Liver (tissue), 8 donors: ENCODE measurements at regions not wholly inside any gene's neighbourhood (a gene's known extent, or its start where the extent isn't known, plus 50 kb on each side); places are given as distances from the start of the nearest gene placed in this dataset.

Experiments
- DNase-seq: peaks from one replicate; pipeline ENCODE4 v3.0.0-alpha.2; 2017; ENCODE audit warnings: low spot score
- H3K27ac ChIP-seq, 2 donors: one replicate each; pipeline ENCODE4 v1.7.0; 2013; ENCODE audit warnings: inconsistent platforms in 2 of 2, low read length in 2 of 2, control low read depth in 1 of 2, low read depth in 1 of 2, mild to moderate bottlenecking in 1 of 2
- H3K27me3 ChIP-seq, 4 donors: one replicate each; pipeline versions ENCODE4 v1.6.1 to v1.7.0; 2013; ENCODE audit warnings: low read length in 3 of 4, inconsistent platforms in 1 of 4, mild to moderate bottlenecking in 1 of 4, moderate library complexity in 1 of 4; ENCODE audit not compliant: control insufficient read depth in 4 of 4, insufficient read depth in 4 of 4
- H3K36me3 ChIP-seq, 4 donors: one replicate each; pipeline versions ENCODE4 v1.6.1 to v1.7.0; 2013; ENCODE audit warnings: low read length in 3 of 4, mild to moderate bottlenecking in 3 of 4, low read depth in 1 of 4, moderate library complexity in 1 of 4; ENCODE audit not compliant: control insufficient read depth in 4 of 4, insufficient read depth in 3 of 4
- H3K4me1 ChIP-seq, 4 donors: one replicate each; pipeline versions ENCODE4 v1.6.1 to v1.7.0; 2013; ENCODE audit warnings: low read length in 3 of 4, mild to moderate bottlenecking in 3 of 4, moderate library complexity in 1 of 4; ENCODE audit not compliant: control insufficient read depth in 4 of 4, insufficient read depth in 4 of 4
- H3K4me3 ChIP-seq, 3 donors: one replicate each; pipeline versions ENCODE4 v1.6.1 to v1.7.0; 2013; ENCODE audit warnings: low read length in 3 of 3, control low read depth in 1 of 3, low read depth in 1 of 3, mild to moderate bottlenecking in 1 of 3
- H3K9ac ChIP-seq, 2 donors: one replicate each; pipeline ENCODE4 v1.7.0; 2013; ENCODE audit warnings: low read length in 2 of 2, mild to moderate bottlenecking in 2 of 2, moderate library complexity in 2 of 2, control low read depth in 1 of 2, low read depth in 1 of 2
- H3K9me3 ChIP-seq, 4 donors: one replicate each; pipeline versions ENCODE4 v1.6.1 to v1.7.0; 2013; ENCODE audit warnings: low read length in 3 of 4; ENCODE audit not compliant: control insufficient read depth in 4 of 4
- ATF3 ChIP-seq: IDR thresholded peaks from 2 replicates; pipeline ENCODE4 v1.6.1; 2016; ENCODE audit warnings: antibody characterized with exemption
- CTCF ChIP-seq: fragments of 150-350 bp; IDR thresholded peaks from 2 replicates; pipeline ENCODE4 v1.5.1; 2017; ENCODE audit warnings: improper control_type of control experiment, low read depth, low read length; ENCODE audit not compliant: missing input control
- FOXA1 ChIP-seq: IDR thresholded peaks from 2 replicates; pipeline ENCODE4 v1.6.1; 2016; ENCODE audit warnings: antibody characterized with exemption
- FOXA2 ChIP-seq: IDR thresholded peaks from 2 replicates; pipeline ENCODE4 v1.6.1; 2016; ENCODE audit warnings: antibody characterized with exemption
- GABPA ChIP-seq, 2 donors: IDR thresholded peaks in 1 of 2; conservative IDR thresholded peaks in 1 of 2; 2 replicates each; pipeline ENCODE4 v1.6.1; 2016; ENCODE audit warnings: antibody characterized with exemption in 2 of 2, mild to moderate bottlenecking in 1 of 2, moderate library complexity in 1 of 2
- HNF4A ChIP-seq, 2 donors: conservative IDR thresholded peaks; 2 replicates each; pipeline ENCODE4 v1.6.1; 2016; ENCODE audit warnings: antibody characterized with exemption in 2 of 2, mild to moderate bottlenecking in 2 of 2
- HNF4G ChIP-seq: IDR thresholded peaks from 2 replicates; pipeline ENCODE4 v1.6.1; 2016; ENCODE audit warnings: antibody characterized with exemption
- JUND ChIP-seq, 2 donors: IDR thresholded peaks; 2 replicates each; pipeline ENCODE4 v1.6.1; 2016; ENCODE audit warnings: antibody characterized with exemption in 2 of 2
- MAX ChIP-seq: IDR thresholded peaks from 2 replicates; pipeline ENCODE4 v1.6.1; 2016; ENCODE audit warnings: antibody characterized with exemption
- NR2F2 ChIP-seq: IDR thresholded peaks from 2 replicates; pipeline ENCODE4 v1.6.1; 2016; ENCODE audit warnings: antibody characterized with exemption
- RAD21 ChIP-seq, 2 donors: IDR thresholded peaks; 2 replicates each; pipeline ENCODE4 v1.6.1; 2016; ENCODE audit warnings: antibody characterized with exemption in 2 of 2, mild to moderate bottlenecking in 2 of 2
- REST ChIP-seq: IDR thresholded peaks from 2 replicates; pipeline ENCODE4 v1.6.1; 2016; ENCODE audit warnings: antibody characterized with exemption, mild to moderate bottlenecking
- RXRA ChIP-seq, 2 donors: IDR thresholded peaks; 2 replicates each; pipeline ENCODE4 v1.6.1; 2017 to 2018; ENCODE audit warnings: antibody characterized with exemption in 2 of 2, mild to moderate bottlenecking in 1 of 2
- TAF1 ChIP-seq: conservative IDR thresholded peaks from 2 replicates; pipeline ENCODE4 v1.6.1; 2016; ENCODE audit warnings: antibody characterized with exemption, mild to moderate bottlenecking
- ZBTB33 ChIP-seq: IDR thresholded peaks from 2 replicates; pipeline ENCODE4 v1.6.1; 2016; ENCODE audit warnings: antibody characterized with exemption
- WGBS: extraction: QIAGEN DNeasy Blood & Tissue Kit; methylation state at CpG from one replicate; pipeline ENCODE4 v1.1.7; 2013; 5-methylcytosine and 5-hydroxymethylcytosine counted together
- donor health status: healthy.
- donor health status: healthy.
- donor health status: healthy.
- donor health status: healthy.
- donor health status: healthy.

GRCh38 chr4:187433141-187433540 is 562.4 kb upstream of the ZFP42 start (continued):
- TF ChIP-seq MAX (no peak), GABPA (IDR thresholded peaks at IDR 0.05 in 1 of 2, conservative IDR thresholded peaks at IDR 0.05 in 1 of 2) (no peak), HNF4A (conservative IDR thresholded peaks at IDR 0.05) (no peak)

GRCh38 chr4:187436251-187436650 is 559.3 kb upstream of the ZFP42 start:
- WGBS = 65% methylated on average over 5 of the region's 5 CpGs
- Histone ChIP-seq H3K27me3 (peaks cover 0 to 2% (median 0%) of the 10 kb centered on the region in 4 donors), H3K9ac (no peak overlapping the region), H3K27ac (no peak overlapping the region), H3K36me3 (no peaks in the 10 kb centered on the region), H3K4me1 (no peaks in the 10 kb centered on the region), H3K9me3 (peaks cover 0 to 4% (median 3%) of the 10 kb centered on the region in 4 donors), H3K4me3 (no peak overlapping the region)
- DNase-seq = no peak
- no peak for TF ChIP-seq RXRA (IDR thresholded peaks at IDR 0.05)
- TF ChIP-seq JUND (IDR thresholded peaks at IDR 0.05) = no peak
- TF ChIP-seq CTCF = no peak
- TF ChIP-seq ATF3 = no peak
- no peak for TF ChIP-seq NR2F2
- no peak for TF ChIP-seq ZBTB33
- no peak for TF ChIP-seq HNF4G
- no peak for TF ChIP-seq MAX
- no peak for TF ChIP-seq HNF4A (conservative IDR thresholded peaks at IDR 0.05)
- TF ChIP-seq TAF1 = no peak
- TF ChIP-seq GABPA (IDR thresholded peaks at IDR 0.05 in 1 of 2, conservative IDR thresholded peaks at IDR 0.05 in 1 of 2) = no peak
- TF ChIP-seq FOXA1 = no peak
- no peak for TF ChIP-seq REST
- no peak for TF ChIP-seq RAD21 (IDR thresholded peaks at IDR 0.05)
- no peak for TF ChIP-seq FOXA2
